GM12892 (cell line): ENCODE measurements at regions not wholly inside any gene's neighbourhood (a gene's known extent, or its start where the extent isn't known, plus 50 kb on each side); places are given as distances from the start of the nearest gene placed in this dataset.

ENCODE experiments used
- POLR2A ChIP-seq: IDR thresholded peaks from 2 replicates; pipeline ENCODE4 v1.6.1; 2011; ENCODE audit warnings: low read depth, low read length, control low read depth
- TAF1 ChIP-seq: IDR thresholded peaks from 2 replicates; pipeline ENCODE4 v1.6.1; 2011; ENCODE audit warnings: low read depth, mild to moderate bottlenecking, control low read depth, low read length, borderline replicate concordance

GRCh38 chr1:8095584-8095983, 69.5 kb upstream of the ERRFI1 start:
- TF ChIP-seq POLR2A (no peak), TAF1 (no peak)
